ENCODE measurements at regions not wholly inside any gene's neighbourhood (a gene's known extent, or its start where the extent isn't known, plus 50 kb on each side); places are given as distances from the start of the nearest gene placed in this dataset.

DNA sequence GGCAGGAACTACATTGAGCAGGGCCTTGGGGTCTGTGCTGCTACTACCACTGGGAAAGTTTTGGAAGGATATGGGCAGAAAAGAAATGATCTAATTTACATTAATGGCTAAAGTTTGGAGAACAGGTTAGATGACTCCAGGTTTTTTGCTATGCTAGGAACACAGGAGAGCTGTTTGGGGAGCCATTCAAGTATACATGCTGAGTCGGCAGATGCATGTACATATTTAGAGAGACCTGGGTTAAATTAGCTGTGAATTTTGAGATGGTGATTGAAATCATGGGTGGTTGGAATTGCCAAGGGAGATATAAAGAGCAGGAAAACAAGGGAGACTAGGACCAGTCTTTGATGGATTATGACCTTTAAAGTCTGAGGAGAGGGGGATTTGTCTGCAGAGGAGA, 113.1 kb upstream of the BACH2 start:
- Histone ChIP-seq H3K36me3 (ENCODE audit: low read depth) (no peaks in the 10 kb centered on the region), H3K27me3 (ENCODE audit: insufficient read depth, low read depth) (no peaks in the 10 kb centered on the region), H3F3A (ENCODE audit: insufficient read depth, low read depth) (peaks cover 12% of the 10 kb centered on the region; the same call in 1 of the 2 replicates), H2AFZ (no peak overlapping the region), H3K4me2 (no peak overlapping the region), H3K4me3 (no peak overlapping the region), H4K20me1 (ENCODE audit: insufficient read depth) (no peaks in the 10 kb centered on the region), H3K27ac (no peak overlapping the region), H3K4me1 (replicated peaks; ENCODE audit: insufficient read depth) (peaks cover 37% of the 10 kb centered on the region), H3K9me3 (ENCODE audit: insufficient read depth, low read depth) (no peaks in the 10 kb centered on the region), H3K9me2 (ENCODE audit: insufficient read depth) (no peaks in the 10 kb centered on the region), H3K79me2 (ENCODE audit: low read depth) (no peaks in the 10 kb centered on the region)
- no peak for TF ChIP-seq EZH2 (IDR thresholded peaks at IDR 0.05; ENCODE audit: low read depth)
- TF ChIP-seq, protein P1, sequence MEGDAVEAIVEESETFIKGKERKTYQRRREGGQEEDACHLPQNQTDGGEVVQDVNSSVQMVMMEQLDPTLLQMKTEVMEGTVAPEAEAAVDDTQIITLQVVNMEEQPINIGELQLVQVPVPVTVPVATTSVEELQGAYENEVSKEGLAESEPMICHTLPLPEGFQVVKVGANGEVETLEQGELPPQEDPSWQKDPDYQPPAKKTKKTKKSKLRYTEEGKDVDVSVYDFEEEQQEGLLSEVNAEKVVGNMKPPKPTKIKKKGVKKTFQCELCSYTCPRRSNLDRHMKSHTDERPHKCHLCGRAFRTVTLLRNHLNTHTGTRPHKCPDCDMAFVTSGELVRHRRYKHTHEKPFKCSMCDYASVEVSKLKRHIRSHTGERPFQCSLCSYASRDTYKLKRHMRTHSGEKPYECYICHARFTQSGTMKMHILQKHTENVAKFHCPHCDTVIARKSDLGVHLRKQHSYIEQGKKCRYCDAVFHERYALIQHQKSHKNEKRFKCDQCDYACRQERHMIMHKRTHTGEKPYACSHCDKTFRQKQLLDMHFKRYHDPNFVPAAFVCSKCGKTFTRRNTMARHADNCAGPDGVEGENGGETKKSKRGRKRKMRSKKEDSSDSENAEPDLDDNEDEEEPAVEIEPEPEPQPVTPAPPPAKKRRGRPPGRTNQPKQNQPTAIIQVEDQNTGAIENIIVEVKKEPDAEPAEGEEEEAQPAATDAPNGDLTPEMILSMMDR (conservative IDR thresholded peaks at IDR 0.05): no peak
- no TSS peak for BruUV-seq (replicated peaks)
- DNase-seq: no peak
- intact Hi-C loops (cut with micrococcal nuclease; ENCODE audit: unreplicated experiment): loop anchor here (2.0 to 10.0 kb wide), 4 partner anchors 49 to 585 kb away; partner anchors contain the start of genes BACH2 and CASP8AP2
- ChIA-PET POLR2A (ENCODE audit: unreplicated experiment) (no interaction called here), CTCF (no interaction called here)

DNA sequence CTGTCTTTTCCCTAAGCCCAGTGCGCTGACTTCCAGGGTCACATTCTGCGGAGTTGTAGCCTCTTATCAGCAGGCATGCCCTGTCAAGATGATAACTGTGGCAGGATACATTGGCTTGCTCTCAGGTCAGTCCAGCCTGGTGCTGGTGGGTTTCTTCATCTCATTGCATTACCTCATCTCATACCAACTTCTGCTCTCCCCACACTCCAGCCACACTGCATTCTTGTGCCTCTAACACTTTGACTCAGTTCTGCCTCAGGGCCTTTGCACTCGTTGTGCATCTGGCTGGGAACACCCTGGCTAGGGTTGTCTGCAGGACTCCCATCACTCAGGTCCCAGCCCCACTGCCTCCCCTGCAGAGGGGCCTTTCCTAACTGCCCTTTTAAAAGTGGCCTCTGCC, 110.3 kb upstream of the BACH2 start:
- H3K4me1 ChIP-seq (replicated peaks; ENCODE audit: insufficient read depth): peaks cover 44% of the 10 kb centered on the region
- ChIA-PET CTCF (no interaction called here), POLR2A (ENCODE audit: unreplicated experiment) (no interaction called here)
- no TSS peak for BruUV-seq (replicated peaks)
- no peaks in the 10 kb centered on the region for H3K9me3 ChIP-seq (ENCODE audit: insufficient read depth, low read depth)
- H2AFZ ChIP-seq: no peak overlapping the region
- TF ChIP-seq, protein P1 (conservative IDR thresholded peaks at IDR 0.05): no peak
- no peak for TF ChIP-seq EZH2 (IDR thresholded peaks at IDR 0.05; ENCODE audit: low read depth)
- peaks cover 7% of the 10 kb centered on the region; the same call in 1 of the 2 replicates for H3F3A ChIP-seq (ENCODE audit: insufficient read depth, low read depth)
- no peak overlapping the region for H3K27ac ChIP-seq
- H3K9me2 ChIP-seq (ENCODE audit: insufficient read depth): no peaks in the 10 kb centered on the region
- H3K4me2 ChIP-seq: no peak overlapping the region
- peak in 1 of 2 experiments; percentile 43 for DNase-seq
- no peaks in the 10 kb centered on the region for H3K79me2 ChIP-seq (ENCODE audit: low read depth)
- no peaks in the 10 kb centered on the region for H4K20me1 ChIP-seq (ENCODE audit: insufficient read depth)
- H3K36me3 ChIP-seq (ENCODE audit: low read depth): no peaks in the 10 kb centered on the region
- intact Hi-C loops (cut with micrococcal nuclease; ENCODE audit: unreplicated experiment): loop anchor here (10.0 kb wide), 1 partner anchor 582 kb away; the partner anchor contains the start of gene CASP8AP2
- H3K27me3 ChIP-seq (ENCODE audit: insufficient read depth, low read depth): no peaks in the 10 kb centered on the region
- no peak overlapping the region for H3K4me3 ChIP-seq

DNA sequence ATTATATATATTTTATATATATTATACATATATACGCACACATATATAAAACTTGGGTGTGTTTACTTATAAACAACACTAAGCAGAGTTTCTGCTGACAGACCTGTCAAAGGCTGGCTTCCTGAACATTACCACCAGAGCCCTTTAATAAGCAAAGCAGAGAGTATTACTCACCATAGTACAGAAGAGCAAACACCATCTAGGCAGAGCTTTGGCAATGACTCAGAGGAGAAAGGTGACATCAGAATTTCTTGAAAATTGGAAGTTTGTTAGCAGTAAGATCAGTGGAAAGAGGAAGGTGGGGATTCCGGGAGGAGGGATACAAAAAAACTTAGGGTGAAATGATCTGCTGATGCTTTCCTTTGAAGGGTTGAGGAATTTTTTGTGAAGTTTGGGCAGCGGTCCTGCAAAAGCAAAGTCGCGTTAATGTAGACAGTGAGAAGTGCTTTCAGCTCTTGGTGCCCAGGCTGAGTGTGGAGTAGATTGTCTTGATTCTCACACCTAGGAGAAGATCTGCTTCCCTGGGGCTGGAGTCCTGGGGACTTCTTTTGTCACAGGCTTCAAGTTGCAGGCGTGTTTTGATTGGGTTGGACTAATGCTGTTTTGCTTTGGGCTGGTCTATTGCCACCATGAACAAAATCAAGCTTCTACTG, 109.6 kb upstream of the BACH2 start:
- DNase-seq: peak in 1 of 2 experiments; percentile 82
- Histone ChIP-seq H4K20me1 (ENCODE audit: insufficient read depth) (no peaks in the 10 kb centered on the region), H3K4me3 (no peak overlapping the region), H3K4me1 (replicated peaks; ENCODE audit: insufficient read depth) (peaks cover 41% of the 10 kb centered on the region), H3K9me2 (ENCODE audit: insufficient read depth) (no peaks in the 10 kb centered on the region), H3K9me3 (ENCODE audit: insufficient read depth, low read depth) (no peaks in the 10 kb centered on the region), H2AFZ (no peak overlapping the region), H3K4me2 (peak overlapping the region; percentile 27), H3K27me3 (ENCODE audit: insufficient read depth, low read depth) (no peaks in the 10 kb centered on the region), H3F3A (ENCODE audit: insufficient read depth, low read depth) (peaks cover 5% of the 10 kb centered on the region; the same call in 1 of the 2 replicates), H3K36me3 (ENCODE audit: low read depth) (no peaks in the 10 kb centered on the region), H3K79me2 (ENCODE audit: low read depth) (no peaks in the 10 kb centered on the region), H3K27ac (peak overlapping the region; percentile 47)
- POLR2A ChIA-PET (ENCODE audit: unreplicated experiment): interaction anchor here (0.6 kb wide), 1 partner anchor 323 kb away, joined by 3 read pairs; no protein-coding TSS in a partner anchor
- intact Hi-C loops (cut with micrococcal nuclease; ENCODE audit: unreplicated experiment): loop anchor here (10.0 kb wide), 1 partner anchor 581 kb away; the partner anchor contains the start of gene CASP8AP2
- BruUV-seq (replicated peaks): no TSS peak
- CTCF ChIA-PET: no interaction called here
- no peak for TF ChIP-seq EZH2 (IDR thresholded peaks at IDR 0.05; ENCODE audit: low read depth)
- TF ChIP-seq, protein P1 (conservative IDR thresholded peaks at IDR 0.05): no peak

Measured in PC-9 (cell line).